A673 (cell line): ENCODE measurements at regions not wholly inside any gene's neighbourhood (a gene's known extent, or its start where the extent isn't known, plus 50 kb on each side); places are given as distances from the start of the nearest gene placed in this dataset.

Experiments
- BruUV-seq: library from RNA; stranded (reverse); fragments of 400-500 nt; replicated peaks from 2 replicates; lab custom pipeline; 2021; lab: Mats Ljungman, UMichigan
- CTCF ChIA-PET: fragments of 300-600 bp; sonication (Branson Sonifier 250); formaldehyde crosslinking; loops from one replicate; lab custom pipeline; 2022; ENCODE audit warnings: antibody characterized with exemption; lab: Charles Lee
- POLR2A ChIA-PET: fragments of 300-600 bp; sonication (Branson Sonifier 250); formaldehyde crosslinking; loops from one replicate; lab custom pipeline; 2022; ENCODE audit warnings: antibody characterized with exemption; ENCODE audit not compliant: low non-redundant PET; lab: Charles Lee
- DNase-seq: peaks from one replicate; pipeline ENCODE4 v3.0.0-alpha.2; 2015; ENCODE audit warnings: low spot score
- H3K27ac ChIP-seq: fragments of 200-600 bp; sonication (generic); 2 replicates; pipeline ENCODE4 v1.5.1; 2016; ENCODE audit warnings: mixed run types, low read depth, mild to moderate bottlenecking, mixed read lengths, antibody characterized with exemption, low read length; ENCODE audit not compliant: poor library complexity, severe bottlenecking
- H3K27me3 ChIP-seq: fragments of 200-600 bp; sonication (generic); replicated peaks from 2 replicates; pipeline ENCODE4 v1.6.1; 2017; ENCODE audit warnings: mixed run types, low read depth, mild to moderate bottlenecking, mixed read lengths, antibody characterized with exemption, low read length; ENCODE audit not compliant: insufficient read depth, poor library complexity
- H3K36me3 ChIP-seq: fragments of 200-600 bp; sonication (generic); 2 replicates; pipeline ENCODE4 v1.6.1; 2016; ENCODE audit warnings: mixed run types, mild to moderate bottlenecking, mixed read lengths, antibody characterized with exemption, low read length; ENCODE audit not compliant: insufficient read depth, poor library complexity, severe bottlenecking
- H3K4me1 ChIP-seq: fragments of 200-600 bp; sonication (generic); 2 replicates; pipeline ENCODE4 v1.6.1; 2017; ENCODE audit warnings: mixed run types, mild to moderate bottlenecking, mixed read lengths, antibody characterized with exemption, low read length; ENCODE audit not compliant: insufficient read depth, poor library complexity, severe bottlenecking
- H3K4me3 ChIP-seq: fragments of 200-600 bp; sonication (generic); 2 replicates; pipeline ENCODE4 v1.5.1; 2016; ENCODE audit warnings: low read depth, mixed run types, mild to moderate bottlenecking, mixed read lengths, low read length; ENCODE audit not compliant: poor library complexity, severe bottlenecking
- H3K9me3 ChIP-seq: fragments of 200-600 bp; sonication (generic); 2 replicates; pipeline ENCODE4 v1.6.1; 2016; ENCODE audit warnings: mixed run types, low read depth, mild to moderate bottlenecking, mixed read lengths, antibody characterized with exemption, low read length; ENCODE audit not compliant: poor library complexity, severe bottlenecking
- EZH2 ChIP-seq: fragments of 200-600 bp; sonication (generic); IDR thresholded peaks from 2 replicates; pipeline ENCODE4 v1.6.1; 2017; ENCODE audit warnings: borderline replicate concordance, low read depth, mild to moderate bottlenecking, mixed read lengths, antibody characterized with exemption, low read length; ENCODE audit not compliant: poor library complexity, severe bottlenecking
- intact Hi-C: fragments of 100-400 bp; cut with micrococcal nuclease; formaldehyde crosslinking; loops from one replicate; pipeline ENCODE4 v1.10.0; 2022; ENCODE audit not compliant: unreplicated experiment
- TF ChIP-seq, protein P1 (sequence below): fragments of 300-800, 200-600 bp; sonication (generic); conservative IDR thresholded peaks from 2 replicates; pipeline ENCODE4 v1.5.1; 2017; ENCODE audit warnings: low read depth, mild to moderate bottlenecking, antibody characterized with exemption, low read length, moderate library complexity, mixed read lengths

DNA sequence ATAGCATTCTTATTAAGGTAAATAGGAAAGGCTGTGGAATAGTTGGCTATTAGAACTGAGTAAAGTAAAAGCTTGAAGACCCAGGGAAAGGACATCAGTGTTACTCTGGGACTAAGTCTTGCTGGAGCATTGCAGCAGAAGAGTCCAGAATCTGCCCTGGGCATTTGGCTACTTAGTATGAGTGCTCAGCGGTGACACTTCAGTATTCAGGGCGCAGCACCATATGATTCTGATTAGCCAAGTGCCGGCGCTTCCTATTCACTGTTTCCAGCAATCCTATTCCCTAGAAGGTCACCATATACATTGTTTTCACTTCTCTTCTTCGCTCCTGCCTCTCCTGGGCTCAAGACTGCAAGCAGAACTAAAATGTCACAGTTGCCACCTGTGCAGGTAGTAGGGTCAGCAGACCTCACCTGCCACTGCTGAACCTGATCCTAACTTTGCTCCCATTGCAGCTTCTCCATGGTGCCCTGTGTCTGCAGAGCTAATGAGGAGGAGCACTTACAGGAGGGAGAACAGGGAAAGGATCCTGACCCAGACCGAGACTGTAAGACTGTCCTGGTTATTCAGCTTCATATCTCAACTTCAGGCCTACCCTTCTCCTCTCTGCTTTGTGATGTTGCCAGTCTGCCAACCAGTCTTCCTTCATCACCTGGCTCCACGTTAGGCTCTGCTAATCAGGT lies 313.6 kb upstream of the PIK3R1 start:
- intact Hi-C loops = no loop called here
- Histone ChIP-seq H3K4me3 (no peak overlapping the region), H3K36me3 (no peaks in the 10 kb centered on the region), H3K9me3 (no peaks in the 10 kb centered on the region), H3K4me1 (no peaks in the 10 kb centered on the region), H3K27ac (no peak overlapping the region), H3K27me3 (no peaks in the 10 kb centered on the region)
- BruUV-seq = no TSS peak
- TF ChIP-seq, protein P1, sequence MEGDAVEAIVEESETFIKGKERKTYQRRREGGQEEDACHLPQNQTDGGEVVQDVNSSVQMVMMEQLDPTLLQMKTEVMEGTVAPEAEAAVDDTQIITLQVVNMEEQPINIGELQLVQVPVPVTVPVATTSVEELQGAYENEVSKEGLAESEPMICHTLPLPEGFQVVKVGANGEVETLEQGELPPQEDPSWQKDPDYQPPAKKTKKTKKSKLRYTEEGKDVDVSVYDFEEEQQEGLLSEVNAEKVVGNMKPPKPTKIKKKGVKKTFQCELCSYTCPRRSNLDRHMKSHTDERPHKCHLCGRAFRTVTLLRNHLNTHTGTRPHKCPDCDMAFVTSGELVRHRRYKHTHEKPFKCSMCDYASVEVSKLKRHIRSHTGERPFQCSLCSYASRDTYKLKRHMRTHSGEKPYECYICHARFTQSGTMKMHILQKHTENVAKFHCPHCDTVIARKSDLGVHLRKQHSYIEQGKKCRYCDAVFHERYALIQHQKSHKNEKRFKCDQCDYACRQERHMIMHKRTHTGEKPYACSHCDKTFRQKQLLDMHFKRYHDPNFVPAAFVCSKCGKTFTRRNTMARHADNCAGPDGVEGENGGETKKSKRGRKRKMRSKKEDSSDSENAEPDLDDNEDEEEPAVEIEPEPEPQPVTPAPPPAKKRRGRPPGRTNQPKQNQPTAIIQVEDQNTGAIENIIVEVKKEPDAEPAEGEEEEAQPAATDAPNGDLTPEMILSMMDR = no peak
- TF ChIP-seq EZH2 = no peak
- ChIA-PET POLR2A (no interaction called here), CTCF (no interaction called here)
- no peak for DNase-seq

DNA sequence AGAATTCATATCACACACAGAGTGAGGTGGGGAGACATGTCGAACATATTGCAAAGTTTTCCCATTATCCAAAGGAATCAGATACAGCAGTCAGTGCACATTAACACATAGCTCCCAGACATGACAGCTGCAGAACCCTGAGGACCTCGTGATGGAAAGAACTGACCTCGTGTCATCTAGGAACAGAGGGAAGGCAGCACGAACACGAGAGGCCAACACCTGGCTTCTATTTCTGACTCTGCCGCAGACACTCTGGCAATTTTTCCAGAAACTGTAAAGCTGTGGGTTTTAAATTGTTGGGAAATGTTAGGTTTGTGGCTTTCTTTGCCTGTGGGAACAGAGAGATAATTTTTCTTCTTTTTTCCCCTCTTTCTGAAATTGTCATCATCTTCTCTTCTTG lies 315.0 kb upstream of the PIK3R1 start:
- TF ChIP-seq EZH2 = no peak
- TF ChIP-seq, protein P1 = no peak
- no peak overlapping the region for H3K4me3 ChIP-seq
- H3K27ac ChIP-seq = no peak overlapping the region
- H3K27me3 ChIP-seq = no peaks in the 10 kb centered on the region
- no peaks in the 10 kb centered on the region for H3K9me3 ChIP-seq
- no TSS peak for BruUV-seq
- intact Hi-C loops = no loop called here
- DNase-seq = no peak
- H3K4me1 ChIP-seq = no peaks in the 10 kb centered on the region
- POLR2A ChIA-PET = no interaction called here
- no peaks in the 10 kb centered on the region for H3K36me3 ChIP-seq
- CTCF ChIA-PET = no interaction called here

DNA sequence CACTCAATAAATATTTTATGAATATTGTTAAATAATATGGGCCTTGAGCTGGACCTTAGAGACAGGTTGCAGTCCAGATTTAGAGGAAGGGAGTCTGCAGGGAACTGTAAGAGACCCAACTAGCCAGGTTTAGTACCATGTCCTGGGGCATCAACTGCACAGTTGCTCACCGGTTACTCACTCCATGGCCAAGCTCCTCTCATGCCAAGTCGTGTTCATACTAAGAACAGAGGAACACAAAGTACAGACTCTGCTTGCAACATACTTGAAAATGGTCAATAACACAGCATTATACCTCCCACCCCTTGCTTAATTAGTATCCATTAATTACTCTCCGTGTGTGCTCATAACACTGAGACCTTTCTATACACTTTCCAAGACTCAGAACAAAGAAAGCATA lies 317.6 kb upstream of the PIK3R1 start:
- Histone ChIP-seq H3K36me3 (no peaks in the 10 kb centered on the region), H3K4me1 (no peaks in the 10 kb centered on the region), H3K4me3 (no peak overlapping the region), H3K27ac (no peak overlapping the region), H3K27me3 (no peaks in the 10 kb centered on the region), H3K9me3 (no peaks in the 10 kb centered on the region)
- no TSS peak for BruUV-seq
- ChIA-PET CTCF (no interaction called here), POLR2A (no interaction called here)
- DNase-seq = no peak
- TF ChIP-seq EZH2 = no peak
- TF ChIP-seq, protein P1 = no peak
- intact Hi-C loops = no loop called here
